Vagina (tissue), 2 donors: ENCODE measurements at regions not wholly inside any gene's neighbourhood (a gene's known extent, or its start where the extent isn't known, plus 50 kb on each side); places are given as distances from the start of the nearest gene placed in this dataset.

Experiments
- POLR2AphosphoS5 ChIP-seq, 2 donors: sonication (generic); formaldehyde crosslinking; IDR thresholded peaks; one replicate each; pipeline ENCODE4 v1.9.0; 2017; ENCODE audit warnings: antibody characterized with exemption in 2 of 2, mild to moderate bottlenecking in 2 of 2, low read depth in 1 of 2; ENCODE audit not compliant: insufficient read depth in 1 of 2
- TF ChIP-seq, protein P1 (sequence below), 3 experiments: fragments of 450-650 bp in 2 of 3; fragments of 200-600 bp in 1 of 3; sonication (generic) in 1 of 3; IDR thresholded peaks; one replicate each; pipeline ENCODE4 v1.5.1; 2017 to 2019; ENCODE audit warnings: antibody characterized with exemption in 3 of 3, mild to moderate bottlenecking in 2 of 3, moderate library complexity in 2 of 3

DNA sequence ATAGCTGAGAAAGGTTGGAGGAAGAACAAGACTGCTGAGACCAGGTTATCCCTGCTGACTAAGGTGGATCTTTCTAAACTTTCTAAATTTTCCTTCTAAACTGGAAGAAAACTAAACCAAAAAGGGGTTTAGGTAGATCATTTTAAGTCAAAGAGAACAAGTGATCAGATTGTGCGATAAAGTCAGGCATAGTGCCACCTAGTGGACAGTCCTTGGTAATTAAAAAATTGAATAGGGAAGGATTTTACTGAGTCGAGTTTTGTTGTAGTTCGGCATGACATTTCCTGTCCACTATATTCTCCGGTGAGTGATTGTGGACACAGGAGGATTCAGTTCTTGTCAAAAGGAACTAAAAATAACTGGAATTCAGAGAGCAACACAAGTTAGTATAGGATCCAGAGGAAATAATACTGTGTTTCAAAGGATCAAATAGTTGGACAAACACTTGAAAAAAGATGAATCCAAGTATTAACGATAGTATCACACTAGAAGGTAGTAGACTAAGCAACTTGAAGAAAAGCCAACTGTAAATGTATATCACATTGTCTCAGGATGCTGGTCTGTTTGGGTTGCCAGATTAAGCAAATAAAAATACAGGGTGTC, 1236.4 kb downstream of the FAM181B start:
- TF ChIP-seq, protein P1, sequence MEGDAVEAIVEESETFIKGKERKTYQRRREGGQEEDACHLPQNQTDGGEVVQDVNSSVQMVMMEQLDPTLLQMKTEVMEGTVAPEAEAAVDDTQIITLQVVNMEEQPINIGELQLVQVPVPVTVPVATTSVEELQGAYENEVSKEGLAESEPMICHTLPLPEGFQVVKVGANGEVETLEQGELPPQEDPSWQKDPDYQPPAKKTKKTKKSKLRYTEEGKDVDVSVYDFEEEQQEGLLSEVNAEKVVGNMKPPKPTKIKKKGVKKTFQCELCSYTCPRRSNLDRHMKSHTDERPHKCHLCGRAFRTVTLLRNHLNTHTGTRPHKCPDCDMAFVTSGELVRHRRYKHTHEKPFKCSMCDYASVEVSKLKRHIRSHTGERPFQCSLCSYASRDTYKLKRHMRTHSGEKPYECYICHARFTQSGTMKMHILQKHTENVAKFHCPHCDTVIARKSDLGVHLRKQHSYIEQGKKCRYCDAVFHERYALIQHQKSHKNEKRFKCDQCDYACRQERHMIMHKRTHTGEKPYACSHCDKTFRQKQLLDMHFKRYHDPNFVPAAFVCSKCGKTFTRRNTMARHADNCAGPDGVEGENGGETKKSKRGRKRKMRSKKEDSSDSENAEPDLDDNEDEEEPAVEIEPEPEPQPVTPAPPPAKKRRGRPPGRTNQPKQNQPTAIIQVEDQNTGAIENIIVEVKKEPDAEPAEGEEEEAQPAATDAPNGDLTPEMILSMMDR (IDR thresholded peaks at IDR 0.05) = no peak
- TF ChIP-seq POLR2AphosphoS5 (IDR thresholded peaks at IDR 0.05; ENCODE audit: insufficient read depth in 1 of 2, low read depth in 1 of 2) = no peak
